HG02973 (cell line): ENCODE measurements at regions not wholly inside any gene's neighbourhood (a gene's known extent, or its start where the extent isn't known, plus 50 kb on each side); places are given as distances from the start of the nearest gene placed in this dataset.
"Not testable (repeated sequence)": the region's sequence is repeated elsewhere in the genome, so short reads cannot be mapped to it uniquely, and the experiment has no call there.

Experiments used
- ATAC-seq: cut with Tn5 transposase; IDR thresholded peaks from one replicate; pipeline ENCODE4 v1.9.1; 2021; ENCODE audit warnings: moderate library complexity; ENCODE audit not compliant: unreplicated experiment

GRCh38 chr11:92591521-92591920 is 366.9 kb downstream of the FAT3 start:
- ATAC-seq, result no peak

GRCh38 chr11:92594251-92594650 is 369.6 kb downstream of the FAT3 start:
- no peak for ATAC-seq

- ATAC-seq, result no peak
Observed at GRCh38 chr11:92595052-92595451, 370.4 kb downstream of the FAT3 start.

- ATAC-seq, result no peak
Observed at GRCh38 chr11:92596596-92597317, 372.1 kb downstream of the FAT3 start.

- no peak for ATAC-seq
Observed at GRCh38 chr11:92601048-92601447, 368.4 kb upstream of the MTNR1B start.

- ATAC-seq, result no peak
Observed at GRCh38 chr11:92605667-92606066, 363.8 kb upstream of the MTNR1B start.

- ATAC-seq, result no peak
Observed at GRCh38 chr11:92607969-92608722, 361.3 kb upstream of the MTNR1B start.

- ATAC-seq, result no peak
Observed at GRCh38 chr11:92611157-92611556, 358.3 kb upstream of the MTNR1B start.

- not testable (repeated sequence) for ATAC-seq
Observed at GRCh38 chr11:92618020-92618419, 351.4 kb upstream of the MTNR1B start.

- ATAC-seq, result no peak
Observed at GRCh38 chr11:92623055-92623454, 346.4 kb upstream of the MTNR1B start.

GRCh38 chr11:92625894-92626293 is 343.6 kb upstream of the MTNR1B start:
- no peak for ATAC-seq

GRCh38 chr11:92626624-92627023 is 342.8 kb upstream of the MTNR1B start:
- ATAC-seq, result no peak

- no peak for ATAC-seq
Observed at GRCh38 chr11:92627615-92628256, 341.7 kb upstream of the MTNR1B start.

- ATAC-seq, result no peak
Observed at GRCh38 chr11:92628401-92629292, 340.8 kb upstream of the MTNR1B start.

- no peak for ATAC-seq
Observed at GRCh38 chr11:92632495-92632894, 337.0 kb upstream of the MTNR1B start.

GRCh38 chr11:92633820-92634219 is 335.6 kb upstream of the MTNR1B start:
- no peak for ATAC-seq

- ATAC-seq, result no peak
Observed at GRCh38 chr11:92636543-92637188, 332.8 kb upstream of the MTNR1B start.

- ATAC-seq, result no peak
Observed at GRCh38 chr11:92638678-92639077, 330.8 kb upstream of the MTNR1B start.

GRCh38 chr11:92642177-92642931 is 327.1 kb upstream of the MTNR1B start:
- no peak for ATAC-seq

- ATAC-seq, result no peak
Observed at GRCh38 chr11:92643827-92644226, 325.6 kb upstream of the MTNR1B start.
